Dedifferentiated amniotic fluid mesenchymal stem cell (primary cell): ENCODE measurements at regions not wholly inside any gene's neighbourhood (a gene's known extent, or its start where the extent isn't known, plus 50 kb on each side); places are given as distances from the start of the nearest gene placed in this dataset.

Experiments
- DNase-seq: peaks from one replicate; pipeline ENCODE4 v3.0.0-alpha.2; 2016; ENCODE audit errors: extremely low spot score

DNA sequence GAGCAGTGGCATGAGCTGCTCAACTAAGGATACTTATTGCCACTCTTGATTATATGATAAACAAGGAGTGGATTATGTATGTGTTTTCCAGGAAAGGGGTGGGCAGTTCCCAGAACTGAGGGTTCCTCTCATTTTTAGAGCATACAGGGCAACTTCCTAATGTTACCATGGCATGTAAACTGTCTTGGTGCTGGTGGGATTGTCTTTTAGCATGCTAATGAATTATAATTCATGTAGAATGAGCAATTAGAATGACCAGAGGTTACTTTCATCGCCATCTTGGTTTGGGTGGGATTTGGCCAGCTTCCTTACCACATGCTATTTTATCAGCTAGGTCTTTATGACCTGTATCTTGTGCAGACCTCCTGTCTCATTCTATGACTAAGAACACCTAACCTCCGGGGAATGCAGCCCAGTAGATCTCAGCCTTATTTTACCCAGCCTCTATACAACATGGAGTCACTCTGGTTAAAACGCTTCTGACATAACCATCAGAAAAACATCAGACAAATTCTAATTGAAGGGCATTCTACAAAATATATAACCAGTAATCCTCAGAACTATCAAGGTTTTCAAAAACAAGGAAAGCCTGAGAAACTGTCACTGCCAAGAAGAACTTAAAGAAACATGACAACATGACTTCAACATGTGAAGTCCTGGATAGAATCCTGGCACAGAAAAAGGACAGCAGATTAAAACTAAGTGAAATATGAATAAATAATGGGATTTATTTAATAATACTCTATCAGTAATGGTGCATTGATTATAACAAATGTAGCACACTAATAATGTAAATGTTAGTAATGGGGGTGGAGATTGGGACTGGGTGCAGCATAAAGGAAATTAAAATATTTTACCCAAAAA lies 365.0 kb downstream of the SEMA3D start:
- no peak for DNase-seq

DNA sequence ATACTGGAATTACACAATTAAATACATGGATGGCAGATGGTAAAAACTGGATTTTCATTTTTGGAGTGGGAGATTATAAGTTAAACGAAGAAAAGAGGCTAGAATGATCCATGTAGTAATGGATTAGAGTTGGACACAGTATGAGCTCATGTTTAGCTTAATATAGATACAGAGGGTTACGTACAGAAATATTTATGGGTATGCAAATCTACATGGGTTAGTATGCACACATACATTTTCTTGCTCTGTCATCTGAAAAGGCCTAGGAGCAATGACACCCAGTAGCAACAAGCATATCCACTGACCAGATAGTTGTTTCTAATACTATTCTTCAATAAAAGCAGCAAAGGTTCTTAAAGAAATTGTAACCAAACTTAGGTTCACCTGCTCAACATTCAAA lies 366.4 kb downstream of the SEMA3D start:
- no peak for DNase-seq

DNA sequence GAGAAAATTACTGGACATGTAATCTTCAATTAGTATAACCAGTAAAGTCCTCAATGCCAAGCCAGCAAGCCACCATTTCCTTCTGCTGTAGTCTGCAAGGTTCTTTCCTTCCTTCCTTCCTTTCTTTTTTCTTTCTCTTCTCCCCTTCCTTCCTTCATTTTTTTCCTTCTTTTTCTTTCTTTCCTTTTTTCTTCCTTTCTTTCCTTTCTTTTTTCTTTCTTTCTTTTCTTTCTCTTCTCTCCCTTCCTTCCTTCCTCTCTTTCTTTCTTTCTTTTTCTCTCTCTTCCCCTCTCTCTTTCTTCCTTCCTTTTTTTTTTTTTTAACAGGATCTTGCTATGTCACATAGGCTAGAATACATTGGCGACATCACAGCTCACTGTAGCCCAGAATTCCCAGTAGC lies 369.8 kb downstream of the SEMA3D start:
- no peak for DNase-seq

DNA sequence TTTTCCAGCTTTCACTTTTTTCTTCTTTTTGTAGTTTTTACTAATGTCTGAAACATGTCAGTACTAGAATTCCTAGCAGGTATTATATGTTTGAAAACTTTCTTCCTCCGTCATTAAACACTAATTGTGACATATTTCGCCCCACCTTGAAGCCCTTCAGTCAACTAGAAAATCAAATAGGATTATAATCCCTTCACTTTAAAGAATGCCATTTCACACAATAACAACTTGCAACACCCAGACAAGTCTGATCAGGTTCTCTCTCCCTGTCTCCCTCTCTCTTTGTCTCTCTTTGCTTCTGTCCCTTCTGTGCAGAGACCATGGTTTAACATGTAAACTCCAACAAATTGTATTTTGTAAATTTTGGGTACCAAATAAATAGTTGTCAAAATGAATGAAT lies 373.5 kb downstream of the SEMA3D start:
- no peak for DNase-seq

DNA sequence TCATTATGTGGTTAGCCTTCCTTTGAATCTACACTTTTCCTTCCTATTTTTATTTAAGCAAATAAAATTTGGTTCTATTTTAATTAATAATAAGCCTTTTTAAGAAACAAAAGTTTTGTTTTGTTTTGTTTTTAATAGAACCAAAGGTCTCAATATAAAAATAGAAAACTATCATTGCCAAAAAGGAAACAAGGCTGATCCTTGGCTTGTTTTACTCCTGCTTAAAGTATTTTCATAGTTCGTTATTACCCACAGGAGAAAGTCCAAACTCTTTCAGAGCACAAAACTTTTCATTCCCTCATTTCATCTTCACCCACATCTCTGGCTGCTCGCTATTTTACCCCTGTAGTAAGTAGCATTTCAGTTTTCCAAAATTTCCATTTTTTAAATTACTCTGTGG lies 374.8 kb downstream of the SEMA3D start:
- no peak for DNase-seq

DNA sequence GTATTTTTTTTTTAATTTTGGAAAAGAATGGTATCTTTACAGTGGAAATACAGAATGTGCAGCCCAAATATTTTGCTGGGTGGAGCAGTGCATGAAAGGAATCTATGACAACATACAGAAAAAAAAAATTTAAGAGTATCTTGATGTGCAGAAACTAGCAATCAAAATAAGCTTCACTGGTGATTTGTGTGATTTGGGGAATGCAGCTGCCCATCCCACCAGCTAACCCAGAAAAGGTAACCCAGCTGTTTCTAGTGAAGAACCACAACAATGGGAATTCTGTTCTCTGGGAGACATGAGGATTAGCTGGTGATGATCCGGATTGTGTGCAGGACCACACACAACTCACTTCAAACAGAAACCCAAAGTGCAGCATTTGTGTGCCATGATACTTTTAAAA lies 375.5 kb downstream of the SEMA3D start:
- peak; percentile 34 for DNase-seq

DNA sequence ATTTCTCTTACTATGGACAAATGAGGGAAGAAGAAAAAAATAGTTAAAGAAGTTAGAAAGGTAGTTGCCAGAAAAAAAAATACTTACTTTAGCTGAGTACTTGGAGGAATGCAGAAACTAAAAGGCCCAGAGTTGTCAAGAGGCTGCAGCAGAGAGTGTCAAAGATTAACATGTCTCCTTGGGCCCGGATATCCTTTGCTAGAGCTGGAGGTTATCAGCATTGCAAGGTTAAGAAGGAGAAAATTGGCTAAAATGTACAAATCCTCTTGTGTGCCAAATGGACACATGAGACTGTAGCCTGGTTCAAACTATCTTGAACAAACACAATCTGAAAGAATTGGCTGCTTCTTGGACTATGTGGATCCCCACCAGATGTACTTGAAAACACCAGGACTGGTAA lies 377.0 kb downstream of the SEMA3D start:
- DNase-seq, result no peak

DNA sequence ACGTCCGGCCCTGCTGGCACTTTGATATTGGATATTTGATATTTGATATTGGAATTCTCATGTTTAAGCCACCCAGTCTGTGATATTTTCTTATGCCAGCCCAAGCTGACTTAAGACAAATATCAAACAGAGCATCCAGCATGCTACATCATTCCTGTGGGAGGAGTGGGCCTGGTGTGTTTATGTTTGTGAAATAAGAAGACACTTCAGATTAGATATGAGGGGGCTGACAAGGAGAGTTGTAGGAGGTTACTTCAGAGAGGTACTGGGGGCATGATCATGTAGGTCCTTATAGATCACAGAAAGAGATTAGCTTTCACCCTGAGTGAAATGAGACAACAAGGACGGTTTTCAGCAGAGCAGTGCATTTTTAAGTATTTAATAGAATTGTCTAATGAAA lies 382.9 kb downstream of the SEMA3D start:
- no peak for DNase-seq

DNA sequence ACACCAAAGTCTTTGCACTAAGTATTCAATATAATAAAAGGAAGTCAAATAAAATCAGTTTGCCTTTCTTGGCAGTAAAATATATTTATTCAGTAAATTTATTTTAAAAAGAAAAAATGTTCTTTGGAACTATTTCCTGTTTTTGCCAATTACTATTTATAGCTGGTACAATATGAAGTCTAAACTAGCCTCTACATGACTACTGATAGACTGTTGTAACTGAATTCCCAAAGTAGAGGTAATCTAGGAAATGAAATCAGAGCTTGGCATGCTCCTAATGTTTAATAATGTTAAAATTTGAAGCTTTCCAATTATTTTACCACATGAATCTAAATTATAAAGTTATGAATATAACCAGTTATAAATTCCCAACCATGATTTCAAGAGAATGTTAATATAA lies 385.5 kb downstream of the SEMA3D start:
- DNase-seq, result no peak

DNA sequence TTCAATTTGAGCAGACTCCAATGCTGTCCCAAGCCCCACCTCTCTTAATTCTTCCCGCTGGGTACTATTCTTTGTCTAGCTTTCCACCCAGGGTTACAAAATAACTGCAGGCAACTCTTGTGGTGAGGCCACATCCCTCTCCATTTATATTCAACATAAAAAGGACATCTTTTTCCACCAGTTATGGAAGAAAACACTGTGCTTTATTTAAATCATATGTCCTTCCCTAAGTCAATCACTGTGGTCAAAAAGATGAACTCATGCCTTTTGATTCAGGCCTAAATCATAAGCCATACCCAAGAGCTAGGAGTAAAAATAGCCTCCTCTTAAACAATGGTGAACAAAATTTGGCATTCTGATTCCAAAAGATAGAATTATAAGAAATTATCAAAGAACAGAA lies 386.0 kb downstream of the SEMA3D start:
- no peak for DNase-seq

DNA sequence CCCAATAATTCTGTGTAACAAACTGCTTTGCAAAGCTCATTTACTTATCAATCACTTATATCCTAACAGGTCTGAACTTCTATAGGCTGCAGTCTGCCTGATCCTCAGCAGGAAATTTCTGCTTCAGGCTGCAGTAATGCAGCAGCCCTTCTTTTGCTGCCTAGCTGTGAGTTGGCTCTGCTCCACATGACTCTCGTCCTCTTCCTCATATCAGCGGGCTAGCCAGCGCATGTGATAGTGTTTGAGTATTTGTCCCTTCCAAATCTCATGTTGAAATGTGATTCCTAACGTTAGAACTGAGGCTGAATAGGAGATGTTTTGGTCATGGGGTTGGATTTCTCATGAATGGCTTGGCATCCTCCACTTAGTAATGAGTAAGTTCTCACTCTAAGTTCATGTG lies 387.8 kb downstream of the SEMA3D start:
- no peak for DNase-seq

DNA sequence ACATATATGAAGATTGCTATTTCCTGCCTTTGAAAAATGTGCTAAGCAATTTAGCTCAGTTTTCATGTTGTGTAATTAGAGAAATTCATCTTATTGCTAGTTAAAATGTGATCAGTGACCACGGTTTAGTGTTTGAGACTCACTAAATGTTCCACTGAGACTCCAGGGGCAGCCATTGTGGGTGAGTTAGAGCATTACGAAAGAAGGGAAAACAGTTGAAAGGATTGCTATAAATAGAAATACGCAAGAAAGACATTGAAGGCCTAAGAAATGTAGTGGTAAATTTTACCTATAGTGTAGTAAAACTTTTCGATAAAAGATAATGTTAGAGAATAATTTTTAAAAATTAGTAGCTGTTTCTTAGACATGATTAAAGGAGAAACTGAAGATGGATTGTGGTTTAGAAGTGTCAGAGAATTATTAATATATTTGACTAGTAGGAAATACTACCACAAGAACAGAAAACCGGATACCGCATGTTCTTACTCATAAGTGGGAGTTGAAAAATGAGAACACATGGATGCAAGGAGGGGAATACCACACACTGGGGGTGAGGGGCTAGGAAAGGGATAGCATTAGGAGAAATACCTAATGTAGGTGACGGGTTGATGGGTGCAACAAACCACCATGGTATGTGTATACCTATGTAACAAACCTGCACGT lies 394.5 kb downstream of the SEMA3D start:
- no peak for DNase-seq

DNA sequence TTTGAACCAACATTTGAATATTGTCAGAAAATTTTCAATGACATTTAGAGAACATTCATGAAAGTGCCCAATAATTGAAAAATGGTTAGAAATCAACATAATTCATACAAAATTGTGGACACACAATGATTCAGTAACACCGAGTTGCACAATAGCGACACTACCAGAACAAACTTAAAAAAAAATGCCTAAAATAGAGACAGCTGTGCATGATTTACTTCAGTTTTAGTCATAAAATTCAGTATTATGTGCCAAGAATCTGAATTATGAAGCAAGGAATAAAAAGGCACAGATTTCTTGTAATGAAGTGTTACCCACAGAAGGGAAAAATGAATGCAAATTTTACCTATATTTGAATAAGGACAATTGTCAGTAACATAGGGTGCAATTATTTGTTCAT lies 396.0 kb downstream of the SEMA3D start:
- DNase-seq, result peak; percentile 86

DNA sequence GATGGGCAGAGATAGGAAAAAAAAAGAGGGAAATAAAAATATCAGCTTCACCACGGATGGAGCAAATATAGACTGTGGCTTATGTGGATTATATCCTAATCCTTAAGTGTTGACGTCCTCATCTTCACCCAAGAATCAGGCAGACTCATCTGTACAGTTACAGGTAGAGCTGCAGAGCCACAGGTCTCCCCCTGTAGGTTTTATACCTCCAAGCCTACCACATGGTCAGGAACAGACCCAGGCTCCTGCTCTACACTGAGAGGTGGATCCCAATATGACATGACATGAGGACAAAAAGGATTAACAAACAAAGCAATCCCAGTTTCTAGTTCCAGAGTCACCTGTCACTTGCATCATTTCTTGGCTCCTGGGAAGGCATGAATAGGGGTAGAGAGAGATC lies 400.8 kb downstream of the SEMA3D start:
- no peak for DNase-seq

DNA sequence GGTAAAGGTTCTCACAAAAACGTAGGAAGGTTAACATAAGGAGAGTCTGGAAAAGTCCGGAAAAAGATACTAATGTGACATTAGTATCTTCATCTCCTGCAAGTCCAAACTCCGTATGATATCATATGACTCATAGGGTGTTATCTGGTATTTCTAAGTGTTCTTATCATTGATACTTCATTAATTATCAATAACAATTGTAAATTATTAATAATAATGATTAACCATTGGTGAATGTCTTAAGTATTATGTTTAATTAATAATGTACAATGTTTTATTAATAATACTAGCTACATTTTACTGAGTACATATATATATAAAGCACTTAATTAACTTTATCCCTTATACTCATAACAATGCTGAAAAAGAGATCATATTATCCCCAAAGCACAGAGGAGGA lies 402.4 kb downstream of the SEMA3D start:
- no peak for DNase-seq

DNA sequence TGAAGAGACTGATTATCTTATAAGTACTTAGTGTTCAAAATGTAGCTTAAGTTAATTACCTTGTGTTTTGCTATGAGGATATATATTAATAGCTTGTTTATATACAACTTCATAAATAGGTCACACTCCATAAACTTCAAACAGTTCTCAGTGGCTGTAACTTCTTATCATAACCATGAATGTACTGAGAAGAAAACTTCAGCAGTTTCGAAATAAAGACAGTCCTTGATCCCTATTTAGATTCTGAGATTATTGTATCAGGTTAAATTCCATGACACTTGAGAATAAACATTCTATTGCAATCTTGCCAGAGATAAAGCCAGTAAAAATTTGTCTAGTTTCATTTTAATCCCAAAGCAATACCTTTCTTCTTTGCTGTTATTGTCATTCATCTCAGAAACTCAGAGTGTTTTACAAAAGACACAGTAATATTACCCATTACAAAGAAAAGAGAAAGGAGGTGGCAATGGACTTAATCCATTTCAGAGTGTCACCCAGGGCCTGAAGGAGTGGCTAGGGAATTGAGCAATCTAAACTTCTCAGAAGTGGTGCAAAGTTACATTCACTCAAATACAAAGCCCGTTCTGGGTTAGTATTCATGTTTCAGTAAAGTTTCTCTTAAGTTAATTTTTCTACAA lies 403.6 kb downstream of the SEMA3D start:
- DNase-seq, result peak; percentile 21

DNA sequence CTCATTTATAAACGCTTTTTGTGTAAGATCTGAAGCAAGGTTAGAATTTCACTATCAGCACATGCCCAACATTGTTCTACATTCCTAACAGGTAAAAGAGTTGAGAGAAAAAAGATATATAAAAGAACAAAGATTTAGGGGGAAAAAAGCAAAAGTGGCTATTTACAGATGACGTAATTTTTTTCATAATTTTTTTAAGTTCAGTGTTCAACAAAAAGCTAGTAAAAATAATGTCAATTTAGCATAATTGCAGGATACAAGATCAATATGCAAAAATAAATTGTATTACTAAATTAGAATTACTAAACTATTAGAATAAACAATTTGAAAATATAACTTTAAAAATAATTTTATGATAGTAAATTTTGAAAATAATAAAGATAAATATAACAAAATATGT lies 405.0 kb downstream of the SEMA3D start:
- no peak for DNase-seq

DNA sequence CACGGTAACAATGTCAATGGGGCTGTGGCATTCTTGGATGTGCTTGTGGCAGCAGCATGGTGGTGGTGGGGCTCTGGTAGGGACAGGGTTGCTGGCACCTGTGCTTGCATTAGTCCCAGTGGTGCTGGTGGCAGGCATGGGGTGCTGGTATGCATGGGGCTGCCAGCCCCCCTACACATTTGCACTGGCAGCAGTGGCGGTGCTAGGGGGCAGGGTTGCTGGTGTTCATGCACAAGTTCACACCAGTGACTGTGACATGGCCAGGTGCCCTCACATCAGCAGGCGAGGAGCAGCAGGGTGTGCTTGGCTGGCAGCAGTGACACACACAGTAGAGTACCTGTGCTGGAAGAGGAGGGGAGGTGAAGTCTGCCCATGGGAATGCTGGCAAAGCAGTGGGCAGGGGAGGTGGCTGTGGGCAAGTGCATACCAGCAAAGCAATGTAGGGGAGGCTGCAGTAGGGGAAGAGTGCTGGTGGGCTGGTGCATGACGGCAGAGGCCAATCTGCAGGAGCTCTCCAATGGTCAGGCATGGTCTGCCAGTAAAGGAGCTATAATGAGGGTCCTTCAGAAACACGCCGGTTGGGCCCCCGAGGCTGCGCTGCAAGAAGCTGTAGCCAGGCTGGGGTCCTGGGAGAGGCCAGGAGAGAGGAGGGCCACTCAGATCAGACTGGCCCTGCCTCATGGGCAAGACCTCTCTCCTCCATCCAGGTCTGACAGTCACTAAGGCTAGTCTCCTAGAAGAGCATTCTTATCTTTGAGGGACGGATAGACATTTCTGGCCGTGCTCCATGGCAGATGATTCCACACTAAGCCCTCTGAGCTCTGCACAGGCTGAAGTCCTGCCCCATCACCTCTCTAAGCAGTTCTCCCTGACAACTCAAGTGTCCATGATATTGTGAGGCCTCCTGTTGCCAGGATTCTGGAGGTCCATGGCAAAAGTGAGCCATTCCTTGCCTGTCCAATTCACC lies 406.4 kb downstream of the SEMA3D start:
- no peak for DNase-seq

DNA sequence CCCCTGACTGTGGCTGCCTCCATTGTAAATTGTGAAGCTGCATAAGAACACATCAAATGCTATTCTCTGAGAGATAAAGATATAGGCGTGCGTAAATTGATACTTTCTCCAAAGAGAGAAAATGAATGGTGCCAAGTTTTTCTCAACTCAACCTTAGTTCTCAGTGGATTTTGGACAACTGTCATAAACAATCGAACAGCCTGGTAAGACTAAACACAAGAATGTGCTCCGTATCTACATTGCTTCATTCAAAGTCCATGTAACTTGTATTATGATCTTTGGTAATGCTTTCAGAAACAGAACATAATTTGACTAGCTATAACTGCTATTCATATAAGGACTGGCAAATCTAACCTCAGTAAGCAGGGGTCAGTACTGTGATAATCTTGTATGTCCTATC lies 429.1 kb downstream of the SEMA3D start:
- DNase-seq, result no peak

DNA sequence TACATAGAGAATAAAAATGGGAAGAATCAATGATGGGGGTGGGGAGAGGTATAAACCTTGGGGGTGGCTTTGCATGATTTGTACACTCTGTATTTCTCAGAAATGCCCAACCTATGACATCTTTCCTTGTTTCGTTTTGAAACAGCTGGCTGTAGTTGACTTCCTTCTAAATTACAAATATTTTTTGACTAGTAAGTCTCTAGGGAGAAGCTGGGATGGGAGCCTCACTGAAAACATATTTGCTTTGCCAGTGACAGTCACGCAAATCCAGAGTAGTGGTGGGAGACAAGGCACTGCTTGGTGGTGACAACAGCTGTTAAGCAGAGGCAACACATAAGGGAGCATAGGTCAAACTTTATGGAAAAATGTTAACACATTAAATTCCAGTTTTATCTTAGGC lies 440.5 kb downstream of the SEMA3D start:
- peak; percentile 50 for DNase-seq

DNA sequence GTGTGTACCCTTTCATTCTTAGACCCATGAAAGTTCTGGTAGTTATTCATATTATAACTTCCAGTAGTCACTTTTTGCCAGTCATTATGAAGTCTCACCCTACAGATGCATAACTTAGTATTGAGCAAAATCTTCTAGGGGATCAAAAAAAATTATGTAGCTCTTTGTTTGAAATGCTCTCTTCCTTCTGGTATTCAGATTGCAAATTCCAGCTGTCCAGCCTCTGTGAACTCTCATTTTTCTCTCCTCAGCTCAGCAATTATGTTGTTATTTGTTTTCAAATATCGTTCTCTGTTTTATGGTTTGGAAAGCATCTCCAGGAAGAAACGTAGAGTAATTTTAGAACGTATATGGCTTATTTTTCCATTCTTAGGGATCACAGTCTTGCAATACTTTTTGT lies 442.5 kb downstream of the SEMA3D start:
- DNase-seq, result peak; percentile 54
